Breast epithelium (tissue), 3 donors: ENCODE measurements at regions not wholly inside any gene's neighbourhood (a gene's known extent, or its start where the extent isn't known, plus 50 kb on each side); places are given as distances from the start of the nearest gene placed in this dataset.

ENCODE experiments used
- CTCF ChIP-seq, 3 donors: fragments of 450-650 bp; IDR thresholded peaks; one replicate each; pipeline ENCODE4 v1.5.1; 2016 to 2017; ENCODE audit warnings: antibody characterized with exemption in 3 of 3, mild to moderate bottlenecking in 3 of 3, moderate library complexity in 3 of 3
- POLR2A ChIP-seq: fragments of 450-650 bp; IDR thresholded peaks from one replicate; pipeline ENCODE4 v1.6.1; 2016; ENCODE audit warnings: antibody characterized with exemption, mild to moderate bottlenecking, moderate library complexity

- TF ChIP-seq CTCF (IDR thresholded peaks at IDR 0.05): no peak
- TF ChIP-seq POLR2A: no peak
These were observed 155.4 kb upstream of the SLC35G4 start for GRCh38 chr18:11454040-11454439.
